RPMI8226 (cell line): ENCODE measurements at regions not wholly inside any gene's neighbourhood (a gene's known extent, or its start where the extent isn't known, plus 50 kb on each side); places are given as distances from the start of the nearest gene placed in this dataset.
"Not testable (repeated sequence)": the region's sequence is repeated elsewhere in the genome, so short reads cannot be mapped to it uniquely, and the experiment has no call there.

Experiments
- DNase-seq: peaks from one replicate; pipeline ENCODE4 v3.0.0-alpha.2; 2015

DNA sequence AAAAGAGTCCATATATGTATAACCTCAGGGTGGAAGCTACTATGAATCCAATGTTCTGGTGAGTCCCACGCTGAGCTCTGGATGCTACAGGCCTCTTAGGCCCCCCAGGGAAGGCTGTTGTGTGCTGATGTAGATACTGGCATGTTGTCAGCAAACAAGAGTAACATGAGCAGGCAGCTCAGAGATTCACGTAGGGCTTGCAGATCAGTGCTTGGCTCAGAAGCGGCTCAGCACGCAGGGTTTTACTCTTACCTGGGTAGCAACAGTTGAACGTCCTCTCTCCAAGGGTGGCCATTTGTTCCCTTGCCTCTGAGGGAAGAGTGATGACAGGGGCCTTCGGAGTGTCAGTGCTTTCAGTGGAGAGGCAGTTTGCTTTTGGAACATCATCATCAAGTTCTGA, 93.4 kb downstream of the ZFP64 start:
- DNase-seq: no peak

DNA sequence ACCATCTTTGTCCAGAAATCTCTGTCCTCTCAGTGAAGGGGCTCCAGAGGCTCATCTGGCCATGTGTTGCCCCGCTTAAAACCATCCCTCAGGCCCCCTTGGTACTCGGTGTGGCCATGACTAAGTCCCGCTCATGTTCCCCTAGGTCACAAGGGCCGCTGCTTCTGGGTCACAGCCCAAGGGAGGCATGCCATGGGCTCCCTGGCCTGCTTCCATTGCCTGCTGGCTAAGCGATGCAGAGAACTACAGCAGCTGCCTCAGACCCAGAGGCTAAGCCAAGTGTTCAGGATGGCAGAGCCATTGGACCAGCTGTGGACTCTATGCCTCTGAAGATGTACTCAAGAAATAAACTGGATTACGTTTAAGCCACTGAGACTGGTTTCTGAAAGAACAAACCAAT, 95.5 kb downstream of the ZFP64 start:
- no peak for DNase-seq

DNA sequence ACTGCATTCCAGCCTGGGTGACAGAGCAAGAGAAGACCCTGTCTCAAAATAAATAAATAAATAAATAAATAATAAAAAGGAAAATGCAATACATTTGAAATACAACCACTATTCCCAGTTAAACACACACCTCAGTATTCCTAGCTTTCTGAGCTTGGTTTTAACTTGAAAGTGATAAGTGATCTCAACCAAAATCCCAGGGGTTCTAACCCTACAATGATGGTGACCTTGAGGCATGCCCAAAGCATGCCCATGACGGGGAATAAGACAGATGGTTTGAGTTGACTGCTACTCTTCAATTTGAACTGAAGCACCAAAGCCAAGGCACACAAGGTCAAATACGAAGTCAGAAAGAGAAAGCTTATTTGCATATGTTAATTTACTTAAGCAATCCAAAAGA, 96.9 kb downstream of the ZFP64 start:
- DNase-seq: no peak

DNA sequence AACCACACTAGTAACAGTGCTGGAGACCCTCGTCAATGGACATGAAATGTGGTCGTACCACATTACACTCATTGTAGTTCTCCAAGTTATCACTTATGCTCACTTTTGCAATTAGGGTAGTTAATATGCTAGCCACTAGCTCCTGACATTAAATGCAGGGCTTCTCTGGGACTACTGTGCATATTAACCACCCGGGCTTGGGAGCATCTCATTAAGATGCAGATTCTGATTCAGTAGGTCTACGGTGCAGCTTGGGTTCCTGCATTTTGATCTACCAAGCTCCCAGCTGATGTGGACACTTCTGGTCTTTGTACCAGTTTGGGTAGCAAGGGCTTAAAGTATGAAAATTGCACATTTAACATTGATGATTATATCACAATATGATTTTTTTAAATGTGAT, 98.0 kb downstream of the ZFP64 start:
- DNase-seq: no peak

DNA sequence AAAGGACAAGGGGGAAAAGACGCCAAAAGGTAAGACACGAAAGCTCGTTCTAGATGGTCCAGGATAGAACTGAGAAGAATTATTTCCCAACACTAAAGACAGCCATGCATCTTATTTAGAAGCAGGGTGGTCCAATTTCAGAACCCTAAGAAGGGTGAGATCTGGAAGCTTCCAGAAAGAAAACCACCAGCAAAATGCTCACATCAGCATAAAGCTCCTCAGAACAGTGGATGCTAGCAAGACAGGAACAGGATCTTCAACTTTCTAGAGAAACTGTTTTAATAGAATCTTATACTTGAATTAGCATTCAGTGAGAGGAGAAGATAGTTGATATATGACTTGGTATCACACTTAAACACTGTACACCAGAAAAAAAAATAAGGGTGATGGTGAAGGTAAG, 101.5 kb downstream of the ZFP64 start:
- no peak for DNase-seq

DNA sequence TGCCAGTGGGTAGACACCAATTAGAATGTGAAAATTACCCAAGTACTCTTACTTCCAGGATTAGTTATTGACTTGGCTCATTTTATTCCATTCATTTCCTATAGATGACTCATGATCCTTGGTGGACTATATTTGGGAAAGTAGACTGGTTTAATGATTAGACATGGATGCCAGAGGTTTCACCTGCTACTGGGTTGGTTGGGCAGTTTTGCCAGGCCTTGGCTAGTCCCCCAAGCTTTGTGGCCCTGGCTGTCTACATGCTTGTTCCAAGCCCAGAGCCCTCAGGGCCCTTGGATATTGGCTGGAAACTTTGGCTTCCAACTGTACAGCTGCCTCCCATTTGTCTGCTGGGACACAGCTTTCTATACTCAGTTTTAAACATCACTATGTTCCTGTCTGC, 104.1 kb downstream of the ZFP64 start:
- DNase-seq: no peak

DNA sequence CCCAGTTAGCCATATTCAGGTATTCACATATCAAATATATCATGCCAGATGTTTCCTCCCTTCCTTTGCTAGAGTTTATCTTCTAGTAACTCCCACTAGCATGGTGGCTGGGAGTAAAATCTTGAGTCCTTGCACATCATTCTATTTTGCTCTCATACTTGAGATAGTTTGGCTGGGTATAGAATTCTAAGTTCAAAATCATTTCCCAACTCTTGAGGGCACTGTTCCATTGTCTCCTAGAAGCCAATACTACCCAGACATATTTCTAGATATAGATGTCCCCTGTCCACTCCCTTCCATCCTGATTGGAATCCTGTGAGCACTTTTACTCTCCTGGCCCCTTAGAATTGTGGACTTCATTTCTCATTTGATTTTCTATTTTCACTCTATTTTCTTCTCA, 104.7 kb downstream of the ZFP64 start:
- DNase-seq: no peak

DNA sequence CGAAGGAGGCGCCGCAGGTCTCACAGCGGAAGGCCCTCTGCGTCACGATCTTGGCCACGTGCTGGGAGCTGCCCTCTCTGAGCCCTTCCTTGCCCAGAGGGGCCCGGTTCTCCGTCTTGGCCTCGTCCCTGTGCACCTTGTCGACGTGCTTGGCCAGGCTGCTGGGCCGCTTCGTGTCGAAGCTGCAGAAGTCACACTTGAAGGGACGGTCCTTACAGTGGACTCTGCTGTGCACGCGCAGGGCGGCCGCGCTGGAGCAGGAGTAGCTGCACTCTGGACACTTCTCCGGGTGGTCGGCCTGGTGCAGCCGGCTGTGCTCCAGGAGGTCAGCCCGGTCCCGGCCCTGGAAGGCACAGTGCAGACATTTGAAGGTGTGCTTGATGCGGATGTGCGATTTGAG, 106.9 kb downstream of the ZFP64 start:
- no peak for DNase-seq

DNA sequence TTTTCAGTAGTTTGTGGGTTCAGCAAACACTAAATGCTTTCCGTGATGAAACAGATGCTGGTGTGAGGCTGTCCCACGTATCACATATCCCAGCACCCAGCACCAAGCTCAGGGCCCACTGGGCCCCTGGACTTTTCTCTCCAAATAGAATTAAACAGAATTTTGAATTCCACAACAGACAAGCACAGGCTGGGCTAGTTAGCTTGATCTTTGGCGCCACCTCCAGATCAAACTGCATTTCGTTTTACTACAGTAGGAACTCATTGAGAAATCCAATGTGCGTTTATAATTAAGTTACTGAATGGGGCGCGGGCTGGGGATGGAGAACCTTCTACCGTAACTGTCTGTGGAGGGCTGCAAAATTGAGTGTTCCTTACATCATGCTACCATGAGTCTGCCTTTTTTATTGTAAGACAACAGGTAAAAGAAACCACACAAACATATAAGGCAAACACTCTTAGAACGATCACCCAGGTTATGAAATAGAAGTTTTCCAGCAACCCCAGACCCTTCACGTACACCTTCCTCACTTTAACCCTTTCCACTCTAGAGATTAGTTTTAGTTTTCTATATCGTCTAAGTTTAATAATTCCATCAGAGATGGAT, 107.8 kb downstream of the ZFP64 start:
- DNase-seq: peak; percentile 59

DNA sequence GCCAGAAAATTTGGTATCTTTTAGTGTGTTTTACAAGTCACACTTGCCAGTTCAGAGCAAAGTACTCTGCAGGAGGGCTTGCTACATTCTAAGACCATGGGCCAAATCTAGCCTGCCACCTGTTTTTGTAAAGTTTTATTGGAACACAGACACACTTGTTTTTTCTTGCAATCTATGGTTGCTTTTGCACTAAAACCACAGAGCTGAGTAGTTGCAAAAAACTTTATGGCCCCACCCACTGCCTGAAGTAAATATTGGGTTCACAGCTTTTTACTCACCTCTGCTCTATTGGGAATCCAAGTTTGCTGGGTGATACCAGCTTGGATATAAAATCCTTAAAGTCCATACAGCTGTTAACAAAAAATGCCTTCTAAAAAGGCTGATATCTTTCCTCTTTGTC, 109.0 kb downstream of the ZFP64 start:
- no peak for DNase-seq

DNA sequence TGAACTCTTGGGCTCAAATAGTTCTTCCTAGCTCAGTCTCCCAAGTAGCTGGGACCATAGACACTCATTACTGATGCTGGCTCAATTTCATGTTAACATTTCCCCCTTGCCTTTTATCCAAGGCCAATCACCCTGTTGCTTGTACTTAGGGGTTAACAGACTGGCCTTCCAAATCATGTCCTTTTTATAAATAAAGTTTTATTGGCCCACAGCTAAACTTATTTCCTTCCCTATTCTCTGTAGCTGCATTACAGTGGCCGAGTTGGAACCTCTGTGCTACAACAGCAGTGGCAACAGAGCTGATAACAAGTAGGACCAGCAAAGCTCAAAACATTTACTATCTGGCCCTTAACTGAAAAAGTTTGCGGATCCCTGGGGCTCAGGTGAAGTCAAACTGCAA, 109.8 kb downstream of the ZFP64 start:
- no peak for DNase-seq

DNA sequence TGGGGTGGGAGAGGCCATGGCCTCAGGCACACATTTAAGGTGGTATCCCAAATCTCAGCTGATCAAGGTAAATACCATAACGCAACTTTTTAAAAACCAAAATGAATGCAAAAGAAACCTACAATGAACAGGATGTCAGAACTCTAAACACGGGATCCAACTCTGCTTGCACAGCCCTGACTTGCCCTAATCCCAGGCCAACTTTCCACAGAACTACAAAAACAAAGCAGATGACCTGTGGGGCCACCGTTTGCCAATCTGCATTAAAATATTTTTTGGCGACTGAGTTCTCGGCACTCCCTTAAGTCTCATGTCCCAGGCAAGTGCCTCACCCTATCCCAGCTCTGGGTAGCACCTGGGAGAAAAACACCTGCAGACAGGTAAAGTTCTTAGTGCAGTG, 110.5 kb downstream of the ZFP64 start:
- DNase-seq: no peak

DNA sequence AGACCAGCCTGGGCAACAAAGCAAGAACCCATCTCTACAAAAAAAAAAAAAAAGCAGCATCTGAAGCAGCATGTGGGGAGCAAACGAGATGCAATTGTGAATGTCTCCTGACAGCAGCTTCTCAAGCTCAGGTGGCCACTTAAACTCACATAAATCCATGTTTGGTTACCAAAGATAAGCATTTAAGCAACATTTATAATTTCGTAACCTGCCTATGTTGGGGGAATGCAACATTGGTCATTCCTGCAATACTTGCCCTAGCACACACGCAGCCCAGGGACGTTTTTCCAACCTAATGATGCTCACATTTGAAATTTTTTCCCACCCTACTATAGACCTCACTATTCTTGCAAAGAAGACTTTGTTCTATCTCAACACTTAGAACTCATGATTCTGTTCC, 113.3 kb downstream of the ZFP64 start:
- no peak for DNase-seq

DNA sequence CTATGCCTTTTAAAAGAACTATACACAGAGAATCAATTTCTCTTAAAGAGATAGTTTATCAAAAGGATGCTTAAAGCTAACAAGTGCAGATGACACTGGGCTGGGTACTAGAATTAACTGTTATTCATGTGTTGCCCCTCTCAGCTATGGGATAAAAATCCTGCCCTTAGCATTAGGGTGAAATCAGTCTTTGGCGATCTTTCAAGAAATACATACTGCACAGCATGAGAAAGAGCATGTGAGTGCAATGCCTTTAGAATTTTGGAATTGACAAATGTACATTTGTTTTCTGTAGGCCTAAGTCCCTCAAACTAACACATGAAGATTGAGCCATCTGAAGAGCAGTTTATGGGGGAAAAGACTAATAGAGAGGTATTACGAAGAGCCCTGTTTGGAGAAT, 115.4 kb downstream of the ZFP64 start:
- DNase-seq: no peak

DNA sequence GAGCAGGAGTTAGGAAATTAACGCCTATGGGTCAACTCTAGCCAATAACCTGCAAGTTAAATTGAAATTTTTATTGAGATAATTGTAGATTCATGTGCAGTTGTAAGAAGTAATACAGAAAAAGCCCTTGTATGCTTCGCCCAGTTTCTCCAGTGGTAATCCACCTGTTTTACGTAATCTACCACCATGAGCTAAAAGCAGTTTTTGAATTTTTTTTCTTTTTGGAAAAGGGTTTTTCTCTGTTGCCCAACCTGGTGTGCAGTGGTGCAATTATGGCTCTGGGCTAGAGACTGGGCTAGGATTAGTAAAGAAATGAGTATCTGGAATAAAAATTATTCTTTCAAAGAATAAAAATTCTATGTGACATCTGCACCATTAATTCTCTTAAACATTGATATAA, 116.2 kb downstream of the ZFP64 start:
- no peak for DNase-seq

DNA sequence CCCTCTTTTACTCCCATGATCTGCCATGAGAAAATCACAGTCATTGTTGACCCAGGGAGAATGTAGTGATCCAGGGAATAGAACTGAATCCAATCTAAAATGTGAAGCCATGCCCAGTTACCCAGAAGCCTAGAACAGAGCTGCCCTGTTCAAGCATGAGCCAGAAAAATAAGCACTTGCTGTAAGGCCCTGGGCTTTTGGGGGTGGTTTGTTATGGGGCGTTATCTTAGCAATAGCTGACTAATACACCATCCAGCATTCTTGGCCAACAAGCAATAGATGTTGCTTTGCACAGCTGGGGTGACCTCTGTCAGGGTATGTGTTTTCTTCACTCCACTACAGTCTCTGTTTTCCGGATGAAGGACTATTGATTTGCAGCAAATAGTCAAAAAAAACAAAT, 120.4 kb downstream of the ZFP64 start:
- DNase-seq: no peak

DNA sequence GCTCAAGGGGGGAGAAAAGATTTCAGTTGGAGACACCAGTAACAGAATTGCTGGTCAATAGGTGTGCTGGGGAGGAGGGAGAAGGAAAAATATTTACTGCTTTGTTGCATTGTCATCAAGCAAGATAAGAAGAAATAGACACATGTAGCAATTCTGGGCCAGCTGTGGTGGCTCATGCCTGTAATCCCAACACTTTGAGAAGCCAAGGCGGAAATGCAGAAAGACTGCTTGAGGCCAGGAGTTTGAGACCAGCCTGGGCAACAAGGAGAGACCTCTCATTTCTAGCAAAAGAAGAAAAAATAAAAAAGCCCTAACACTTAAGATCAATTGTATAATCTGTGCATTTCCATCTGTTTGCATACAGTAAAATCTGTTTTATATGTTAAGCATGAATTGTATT, 126.6 kb downstream of the ZFP64 start:
- no peak for DNase-seq

DNA sequence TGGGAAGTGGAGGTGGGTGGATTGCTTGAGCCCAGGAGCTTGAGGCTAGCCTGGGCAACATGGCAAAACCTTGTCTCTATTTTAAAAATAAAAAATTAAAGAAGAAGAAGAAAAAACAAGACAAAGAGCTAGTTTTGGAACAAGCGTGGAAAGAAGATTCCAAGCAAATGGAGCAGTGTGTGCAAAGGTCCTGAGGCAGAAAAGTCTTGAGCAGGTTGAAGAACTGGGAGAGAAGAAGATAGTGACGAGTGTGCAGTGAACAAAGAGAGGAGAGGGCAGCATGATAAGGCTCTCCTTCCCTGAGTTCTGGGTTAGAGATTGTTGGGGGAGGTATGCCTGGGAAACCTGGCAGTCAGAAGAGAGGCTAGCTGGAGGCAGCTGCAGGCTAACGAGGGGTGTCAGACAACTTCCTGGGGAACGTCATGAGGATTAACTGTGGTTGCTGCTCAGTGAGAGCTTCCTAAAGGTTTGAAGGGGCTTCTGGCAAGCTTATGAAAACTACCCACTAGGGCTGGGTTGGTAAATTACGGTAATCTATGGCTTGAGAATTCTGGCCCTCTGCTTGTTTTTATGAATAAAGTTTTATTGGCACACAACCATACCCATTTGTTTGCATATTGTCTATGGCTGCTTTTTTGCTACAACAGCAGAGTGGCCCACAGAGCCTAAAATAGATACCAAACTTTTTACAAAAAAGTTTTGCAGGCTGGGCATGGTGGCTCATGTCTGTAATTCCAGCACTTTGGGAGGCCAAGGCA, 128.9 kb downstream of the ZFP64 start:
- no peak for DNase-seq

DNA sequence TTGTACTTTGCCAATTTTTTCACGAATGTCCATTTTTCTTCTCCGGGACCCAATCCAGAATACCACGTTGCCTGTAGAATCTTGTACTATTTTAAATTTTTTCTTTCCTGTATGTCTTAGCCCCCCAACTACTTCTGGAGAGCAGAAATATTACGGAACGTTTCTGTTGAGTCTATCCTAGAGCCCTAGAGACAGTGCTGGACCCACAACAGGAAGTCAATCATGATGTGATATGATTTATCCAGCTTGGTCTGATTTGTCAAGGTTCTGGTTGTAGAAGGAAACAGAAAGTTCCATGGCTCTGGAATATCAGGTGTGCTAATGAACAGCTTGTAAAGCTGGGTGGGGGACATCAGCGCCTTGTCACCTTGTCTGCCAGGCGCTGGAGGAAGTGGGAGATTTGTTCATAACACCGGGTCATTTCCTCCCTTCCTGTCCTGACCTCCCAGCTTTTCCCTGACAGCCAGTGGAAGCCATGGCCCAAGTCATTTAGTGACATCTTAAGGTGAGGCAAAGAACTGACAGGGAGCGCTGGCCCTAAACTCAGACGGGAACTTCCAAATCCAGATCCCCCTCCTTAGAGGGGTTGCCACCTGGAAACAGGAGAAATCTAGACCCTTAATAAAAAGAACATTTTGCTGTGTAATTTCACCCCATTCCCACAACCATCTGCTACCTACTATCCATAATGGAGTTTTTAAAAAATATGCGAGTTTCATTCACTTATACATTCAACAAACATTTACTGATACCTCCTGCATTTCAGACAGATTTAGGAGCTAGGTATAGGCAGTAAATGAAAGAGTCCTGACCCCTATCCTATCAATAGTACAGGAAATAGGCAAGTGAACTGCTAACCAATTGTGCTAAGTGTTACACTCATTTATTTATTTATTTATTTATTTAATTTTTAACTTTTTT, 130.5 kb downstream of the ZFP64 start:
- no peak for DNase-seq

DNA sequence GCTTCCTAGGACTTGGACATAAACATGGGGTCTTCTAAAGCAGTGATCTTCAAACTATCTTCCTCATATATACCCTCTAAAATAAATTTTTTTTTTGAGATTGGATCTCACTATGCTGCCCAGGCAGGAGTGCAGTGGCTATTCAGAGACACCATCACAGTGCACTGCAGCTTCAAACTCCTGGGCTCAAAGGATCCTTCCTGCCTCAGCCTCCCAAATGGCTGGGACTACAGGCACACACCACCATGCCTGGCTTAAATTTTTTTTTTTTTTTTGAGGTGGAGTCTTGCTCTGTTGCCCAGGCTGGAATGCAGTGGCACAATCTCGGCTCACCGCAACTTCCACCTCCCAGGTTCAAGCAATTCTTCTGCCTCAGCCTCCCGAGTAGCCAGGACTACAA, 134.4 kb downstream of the ZFP64 start:
- DNase-seq: not testable (repeated sequence)

DNA sequence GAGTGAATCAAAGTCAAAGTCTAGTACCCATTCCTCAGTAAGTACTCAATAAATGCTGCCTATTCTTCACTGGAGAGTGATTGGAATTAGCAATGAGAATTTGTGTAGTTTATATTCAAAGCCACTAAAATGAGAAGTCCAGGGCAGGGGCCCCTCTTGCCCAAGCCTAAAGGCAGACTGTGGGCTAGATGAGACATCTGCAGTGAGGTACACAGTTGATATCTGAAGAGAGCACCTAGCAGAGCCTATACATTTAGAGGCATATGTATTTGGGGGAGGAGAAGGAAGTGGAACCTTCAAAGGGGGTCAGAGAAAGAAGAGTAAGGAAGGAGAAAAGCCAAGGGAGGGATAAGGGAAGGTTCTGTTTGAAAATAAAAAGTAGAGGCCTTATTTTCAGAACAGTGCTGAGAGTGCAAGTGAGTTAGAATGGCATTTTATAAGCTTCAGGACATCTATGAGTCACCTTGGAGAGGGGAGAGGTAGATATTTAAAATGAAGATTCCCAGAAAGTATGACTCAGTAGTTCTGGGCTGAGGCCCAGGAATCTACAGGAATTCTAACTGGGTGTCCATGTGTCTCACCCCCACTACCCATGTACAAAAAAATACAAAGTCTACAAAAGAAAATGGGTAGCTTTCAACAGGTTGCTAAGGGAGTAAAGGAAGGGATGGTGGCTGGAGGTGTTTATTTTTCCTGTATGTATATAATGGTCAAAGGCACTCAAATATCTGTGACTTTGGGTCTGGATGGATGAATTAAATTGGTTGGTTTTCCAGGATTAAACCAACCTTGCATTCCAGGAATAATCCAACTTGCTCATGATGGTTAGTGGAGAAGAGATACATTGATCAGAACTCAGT, 135.1 kb downstream of the ZFP64 start:
- DNase-seq: no peak

DNA sequence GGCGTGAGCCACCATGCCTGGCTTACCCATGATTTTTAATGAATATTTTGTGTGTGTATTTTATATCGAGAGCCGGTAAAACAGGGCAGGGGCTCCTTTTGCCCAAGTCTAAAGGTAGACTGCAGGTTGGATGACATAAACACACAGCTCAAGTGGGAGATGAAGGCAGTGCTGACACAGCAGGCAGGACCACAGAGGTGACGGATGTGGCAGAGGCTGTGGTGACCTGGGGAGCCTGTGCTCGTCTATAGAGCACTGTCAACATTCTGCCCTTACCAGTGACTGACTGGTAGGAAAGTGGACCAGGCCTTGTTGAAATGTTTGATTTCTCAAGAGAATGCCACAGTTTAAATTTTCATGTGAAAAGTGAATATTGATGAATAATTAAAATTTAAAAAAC, 137.5 kb downstream of the ZFP64 start:
- peak; percentile 32 for DNase-seq
